Neural cell (in vitro differentiated cells): ENCODE measurements at regions not wholly inside any gene's neighbourhood (a gene's known extent, or its start where the extent isn't known, plus 50 kb on each side); places are given as distances from the start of the nearest gene placed in this dataset.

ENCODE experiments used
- CTCF ChIP-seq: fragments of 450-650 bp; IDR thresholded peaks from 2 replicates; pipeline ENCODE4 v1.5.1; 2014; ENCODE audit warnings: antibody characterized with exemption, mild to moderate bottlenecking, moderate library complexity; ENCODE audit not compliant: poor library complexity, severe bottlenecking
- EP300 ChIP-seq: fragments of 450-650 bp; conservative IDR thresholded peaks from 2 replicates; pipeline ENCODE4 v1.6.1; 2014; ENCODE audit warnings: antibody characterized with exemption, mild to moderate bottlenecking, moderate library complexity; ENCODE audit not compliant: poor library complexity, severe bottlenecking
- EZH2 ChIP-seq: fragments of 200-600, 300-800 bp; shearing (Covaris generic), sonication (generic); IDR thresholded peaks from 2 replicates; pipeline ENCODE4 v1.6.1; 2014; ENCODE audit warnings: antibody characterized with exemption, low read length, borderline replicate concordance, mild to moderate bottlenecking; ENCODE audit not compliant: insufficient read depth, poor library complexity, severe bottlenecking
- SMC3 ChIP-seq: fragments of 450-650 bp; conservative IDR thresholded peaks from 2 replicates; pipeline ENCODE4 v1.6.1; 2014; ENCODE audit warnings: antibody characterized with exemption, mild to moderate bottlenecking, moderate library complexity; ENCODE audit not compliant: poor library complexity

GRCh38 chr20:60591172-60591799 is 633.1 kb downstream of the CDH26 start:
- no peak for TF ChIP-seq EP300
- TF ChIP-seq CTCF = no peak
- no peak for TF ChIP-seq SMC3
- no peak for TF ChIP-seq EZH2
